Stomach (tissue), 4 donors: ENCODE measurements at regions not wholly inside any gene's neighbourhood (a gene's known extent, or its start where the extent isn't known, plus 50 kb on each side); places are given as distances from the start of the nearest gene placed in this dataset.

Source experiments
- CTCF ChIP-seq, 7 experiments: fragments of 450-650 bp in 4 of 7; fragments of 200-600 bp in 3 of 7; sonication (generic) in 3 of 7; IDR thresholded peaks; one replicate each; pipeline ENCODE4 v1.5.1; 2016 to 2019; ENCODE audit warnings: antibody characterized with exemption in 7 of 7, control low read depth in 2 of 7, mild to moderate bottlenecking in 1 of 7
- POLR2A ChIP-seq, 4 donors: fragments of 450-650 bp; IDR thresholded peaks; one replicate each; pipeline ENCODE4 v1.6.1; 2016; ENCODE audit warnings: antibody characterized with exemption in 4 of 4, control low read depth in 2 of 4, mild to moderate bottlenecking in 1 of 4, moderate library complexity in 1 of 4

- TF ChIP-seq CTCF (IDR thresholded peaks at IDR 0.05) (no peak), POLR2A (IDR thresholded peaks at IDR 0.05) (no peak)
Measured at GRCh38 chr2:208579678-208580077, 173.1 kb downstream of the PTH2R start.
